NOMO-1 (cell line): ENCODE measurements at regions not wholly inside any gene's neighbourhood (a gene's known extent, or its start where the extent isn't known, plus 50 kb on each side); places are given as distances from the start of the nearest gene placed in this dataset.
"Not testable (repeated sequence)": the region's sequence is repeated elsewhere in the genome, so short reads cannot be mapped to it uniquely, and the experiment has no call there.

ENCODE experiments used
- DNase-seq, 2 experiments: peaks; one replicate each; lab custom pipeline; 2025; ENCODE audit not compliant: unreplicated experiment in 2 of 2; lab: John Stamatoyannopoulos, UW

- no peak for DNase-seq
These were observed 470.5 kb upstream of the UBE2E2 start for GRCh38 chr3:22732641-22733040.

DNA sequence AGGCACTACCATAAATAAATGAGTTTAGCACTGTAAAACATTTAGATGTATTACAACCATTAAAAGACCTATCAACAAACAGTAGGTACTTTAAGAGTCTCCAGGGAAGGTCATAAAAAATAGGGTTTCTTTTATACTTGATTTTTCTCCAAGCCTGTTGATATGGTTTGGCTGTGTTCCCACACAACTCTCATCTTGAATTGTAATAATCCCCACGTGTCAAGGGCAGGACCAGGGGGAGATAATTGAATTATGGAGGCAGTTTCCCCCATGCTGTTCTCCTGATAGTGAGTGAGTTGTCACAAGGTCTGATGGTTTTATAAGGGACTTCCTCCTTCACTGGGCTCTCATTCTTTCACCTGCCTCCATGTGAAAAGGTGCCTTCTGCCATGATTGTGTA is 468.9 kb upstream of the UBE2E2 start:
- DNase-seq, result peak; percentile 17 to 23

GRCh38 chr3:22734756-22735155 is 468.4 kb upstream of the UBE2E2 start:
- peak; percentile 64 to 70 for DNase-seq

GRCh38 chr3:22735373-22735772 is 467.8 kb upstream of the UBE2E2 start:
- no peak for DNase-seq

GRCh38 chr3:22743386-22743785 is 459.7 kb upstream of the UBE2E2 start:
- not testable (repeated sequence) for DNase-seq

GRCh38 chr3:22745321-22745720 is 457.8 kb upstream of the UBE2E2 start:
- DNase-seq, result no peak

GRCh38 chr3:22746221-22746620 is 456.9 kb upstream of the UBE2E2 start:
- DNase-seq, result no peak

DNA sequence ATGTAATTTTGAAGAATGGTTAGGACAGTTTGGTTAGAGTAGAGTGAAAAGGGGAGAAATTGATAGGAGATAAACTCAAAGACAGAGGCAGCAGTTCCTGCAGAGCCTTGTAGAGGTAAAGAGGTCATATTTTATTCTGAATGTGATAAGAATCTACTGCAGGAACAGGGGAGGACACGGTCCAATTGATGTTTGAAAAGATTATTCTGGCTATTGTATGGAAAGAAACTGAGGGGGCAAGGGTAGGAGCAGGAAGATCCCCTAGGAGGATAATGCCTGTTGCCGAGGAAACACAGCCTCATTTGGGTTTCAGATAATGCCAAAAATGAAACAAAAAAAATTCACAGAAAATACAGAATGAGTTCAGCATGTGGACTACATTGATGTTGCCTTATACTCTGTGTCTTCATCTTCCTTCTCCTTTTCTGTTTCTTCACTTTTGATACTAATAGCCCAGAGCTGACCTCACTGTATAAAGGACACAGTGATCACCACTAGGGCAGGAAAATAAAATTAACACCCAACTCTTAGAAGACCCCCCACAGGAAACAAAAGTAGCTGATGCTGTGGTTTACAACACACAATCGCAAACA is 454.6 kb upstream of the UBE2E2 start:
- DNase-seq, result no peak

- no peak for DNase-seq
These were observed 443.4 kb upstream of the UBE2E2 start for GRCh38 chr3:22759636-22760310.

GRCh38 chr3:22765679-22766078 is 437.4 kb upstream of the UBE2E2 start:
- DNase-seq, result no peak

DNA sequence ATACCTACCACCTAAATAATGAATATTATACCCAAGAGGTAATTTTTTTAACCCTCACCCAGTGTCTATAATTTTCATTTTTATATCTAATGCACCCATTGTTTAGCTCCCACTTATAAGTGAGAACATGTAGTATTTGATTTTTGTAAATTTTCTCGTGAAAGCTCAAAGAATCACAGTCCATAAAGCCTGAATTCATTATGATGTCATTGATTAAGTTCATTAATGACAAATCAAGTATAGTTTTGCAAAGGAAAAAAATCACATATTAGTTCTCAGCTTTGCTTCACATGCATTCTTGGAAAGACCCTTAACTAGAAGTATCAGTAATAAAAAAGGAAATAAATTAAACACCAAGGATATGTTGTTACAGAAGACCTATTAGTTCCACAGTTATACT is 425.3 kb upstream of the UBE2E2 start:
- DNase-seq, result no peak

- no peak for DNase-seq
These were observed 423.4 kb upstream of the UBE2E2 start for GRCh38 chr3:22779737-22780136.

GRCh38 chr3:22792533-22792932 is 410.6 kb upstream of the UBE2E2 start:
- DNase-seq, result no peak

- no peak for DNase-seq
These were observed 407.2 kb upstream of the UBE2E2 start for GRCh38 chr3:22795917-22796316.

DNA sequence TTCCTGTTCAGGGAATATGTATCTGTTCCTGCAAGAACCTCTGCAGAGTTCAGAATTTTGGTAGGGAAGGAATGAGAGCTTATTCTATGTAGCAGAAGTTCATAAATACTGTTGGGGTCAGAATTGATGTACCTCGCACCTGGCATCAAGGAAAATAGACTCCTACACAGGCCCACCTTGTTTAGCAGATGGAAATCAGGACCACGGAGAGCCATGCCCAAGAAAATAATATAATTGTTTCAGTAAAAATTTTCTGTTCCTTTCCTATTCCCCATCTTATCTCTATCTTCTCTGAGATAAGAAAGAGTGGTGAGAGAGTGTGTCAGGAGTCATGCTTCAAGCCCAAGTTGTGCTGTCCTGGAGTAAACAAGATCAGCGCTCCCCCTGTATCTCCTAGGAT is 404.7 kb upstream of the UBE2E2 start:
- no peak for DNase-seq

- no peak for DNase-seq
These were observed 383.9 kb upstream of the UBE2E2 start for GRCh38 chr3:22819209-22819608.

GRCh38 chr3:22835041-22835440 is 368.1 kb upstream of the UBE2E2 start:
- no peak for DNase-seq

- DNase-seq, result no peak
These were observed 367.0 kb upstream of the UBE2E2 start for GRCh38 chr3:22836131-22836530.

DNA sequence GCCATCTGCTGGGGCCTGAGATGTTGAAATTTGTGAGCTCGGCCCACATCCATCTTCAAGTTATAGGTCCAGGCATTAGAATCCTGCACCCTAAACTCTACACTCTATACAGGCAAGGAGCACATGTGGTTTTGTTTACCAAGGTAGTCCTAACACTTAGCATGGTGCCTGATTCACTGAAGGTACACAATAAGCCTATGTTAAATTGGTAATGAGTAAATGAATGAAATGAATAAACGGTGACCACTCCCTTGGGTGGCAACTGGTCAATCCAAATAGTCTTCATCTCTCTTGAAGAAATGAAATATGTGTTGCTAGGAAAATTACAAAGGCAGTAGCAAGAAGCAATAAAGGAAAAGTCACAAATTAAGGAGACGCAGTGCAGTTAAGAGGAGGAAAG is 359.3 kb upstream of the UBE2E2 start:
- DNase-seq, result no peak

GRCh38 chr3:22846566-22846965 is 356.6 kb upstream of the UBE2E2 start:
- DNase-seq, result no peak

DNA sequence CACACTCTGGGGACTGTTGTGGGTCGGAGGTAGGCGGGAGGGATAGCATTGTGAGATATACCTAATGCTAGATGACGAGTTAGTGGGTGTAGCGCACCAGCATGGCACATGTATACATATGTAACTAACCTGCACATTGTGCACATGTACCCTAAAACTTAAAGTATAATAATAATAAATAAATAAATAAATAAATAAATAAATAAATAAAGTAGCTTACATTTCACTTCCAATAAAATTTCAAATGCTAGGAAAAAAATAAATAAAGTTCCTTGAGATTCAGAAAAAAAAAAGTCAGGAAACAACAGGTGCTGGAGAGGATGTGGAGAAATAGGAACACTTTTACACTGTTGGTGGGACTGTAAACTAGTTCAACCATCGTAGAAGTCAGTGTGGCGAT is 353.5 kb upstream of the UBE2E2 start:
- not testable (repeated sequence) for DNase-seq

DNA sequence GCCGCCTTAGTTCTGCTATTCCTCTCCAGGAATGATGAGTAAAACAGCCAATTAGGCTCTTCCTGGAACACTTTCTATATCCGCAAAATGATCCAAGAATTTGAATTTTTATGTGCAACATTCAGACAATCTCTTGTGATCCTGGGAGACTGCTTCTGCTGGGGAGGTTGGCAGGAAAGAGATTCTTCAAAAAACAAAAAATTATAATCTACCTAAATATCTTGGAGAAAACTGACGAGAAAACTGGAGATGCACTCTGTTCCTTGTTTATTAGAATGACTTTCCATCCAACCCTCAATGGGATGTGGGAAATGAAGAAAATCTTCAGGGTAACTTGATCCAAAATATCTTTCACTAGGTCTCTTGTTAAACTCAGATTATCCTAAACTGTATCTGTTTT is 346.3 kb upstream of the UBE2E2 start:
- no peak for DNase-seq

- DNase-seq, result no peak
These were observed 344.6 kb upstream of the UBE2E2 start for GRCh38 chr3:22858486-22858885.
